SK-N-SH treated with all-trans-retinoic acid at 6 μM for 48 hours (cell line): ENCODE measurements at regions not wholly inside any gene's neighbourhood (a gene's known extent, or its start where the extent isn't known, plus 50 kb on each side); places are given as distances from the start of the nearest gene placed in this dataset.

Experiments used
- CSRNP3 ChIP-seq: fragments of 250-450 bp; sonication (Bioruptor Pico); IDR thresholded peaks from 2 replicates; pipeline ENCODE4 v1.5.1; 2021; ENCODE audit warnings: mild to moderate bottlenecking, moderate library complexity
- ESRRG ChIP-seq: fragments of 250-450 bp; sonication (Bioruptor Pico); IDR thresholded peaks from 2 replicates; pipeline ENCODE4 v1.6.1; 2021; ENCODE audit warnings: mild to moderate bottlenecking
- GLIS3 ChIP-seq: fragments of 250-450 bp; sonication (Bioruptor Pico); IDR thresholded peaks from 2 replicates; pipeline ENCODE4 v1.5.0; 2020; ENCODE audit warnings: mild to moderate bottlenecking, moderate library complexity
- PATZ1 ChIP-seq: fragments of 250-450 bp; sonication (Bioruptor Pico); IDR thresholded peaks from 2 replicates; pipeline ENCODE4 v1.8.0; 2020; ENCODE audit warnings: mild to moderate bottlenecking, moderate library complexity, borderline replicate concordance
- RARB ChIP-seq: fragments of 250-450 bp; sonication (Bioruptor Pico); IDR thresholded peaks from 2 replicates; pipeline ENCODE4 v1.8.0; 2021; ENCODE audit warnings: mild to moderate bottlenecking, moderate library complexity

- no peak for TF ChIP-seq PATZ1 (CRISPR knock-in tag)
- no peak for TF ChIP-seq GLIS3
- TF ChIP-seq ESRRG (CRISPR knock-in tag), result no peak
- no peak for TF ChIP-seq RARB (CRISPR knock-in tag)
- no peak for TF ChIP-seq CSRNP3
These were observed 106.7 kb upstream of the SFSWAP start for GRCh38 chr12:131603939-131604795.
